Skin epidermis (tissue), 12 donors: ENCODE measurements at regions not wholly inside any gene's neighbourhood (a gene's known extent, or its start where the extent isn't known, plus 50 kb on each side); places are given as distances from the start of the nearest gene placed in this dataset.
"Not testable (repeated sequence)": the region's sequence is repeated elsewhere in the genome, so short reads cannot be mapped to it uniquely, and the experiment has no call there.

ENCODE experiments used
- H3K27ac ChIP-seq, 21 experiments: fragments of 200-600 bp; sonication (generic) in 11 of 21; one replicate each; pipeline ENCODE4 v1.5.0; 2020; ENCODE audit warnings: mild to moderate bottlenecking in 3 of 21, inconsistent platforms in 2 of 21, moderate library complexity in 2 of 21
- H3K4me3 ChIP-seq, 7 experiments: fragments of 200-600 bp; sonication (generic) in 2 of 7; one replicate each; pipeline ENCODE4 v1.5.0; 2020; ENCODE audit warnings: inconsistent platforms in 2 of 7, mild to moderate bottlenecking in 2 of 7, moderate library complexity in 1 of 7

- no peak overlapping the region for H3K27ac ChIP-seq
Measured at GRCh38 chr4:66963084-66963483, 582.2 kb downstream of the CENPC start.

DNA sequence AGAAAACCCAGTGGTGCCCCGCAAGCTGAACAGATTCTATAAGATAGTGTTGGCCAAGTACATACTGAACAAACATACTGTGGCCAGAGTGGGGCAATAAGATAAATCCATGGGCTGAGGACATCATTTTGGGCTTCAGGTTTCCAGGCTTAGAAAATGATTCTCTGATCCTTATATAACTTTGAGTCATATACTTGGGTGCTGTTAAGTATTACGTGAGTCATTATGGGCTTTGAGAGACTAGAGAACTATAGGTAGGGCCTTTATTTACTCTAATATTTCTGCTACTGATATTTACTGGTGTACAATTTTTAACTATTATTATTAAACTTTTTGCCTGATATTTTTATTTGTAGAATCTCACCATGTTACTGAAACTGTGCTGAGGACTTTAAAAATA, 586.1 kb downstream of the CENPC start:
- Histone ChIP-seq H3K4me3 (no peak overlapping the region), H3K27ac (no peak overlapping the region)

More at GRCh38 chr4:66963084-66963483, 582.2 kb downstream of the CENPC start:
- no peak overlapping the region for H3K4me3 ChIP-seq

DNA sequence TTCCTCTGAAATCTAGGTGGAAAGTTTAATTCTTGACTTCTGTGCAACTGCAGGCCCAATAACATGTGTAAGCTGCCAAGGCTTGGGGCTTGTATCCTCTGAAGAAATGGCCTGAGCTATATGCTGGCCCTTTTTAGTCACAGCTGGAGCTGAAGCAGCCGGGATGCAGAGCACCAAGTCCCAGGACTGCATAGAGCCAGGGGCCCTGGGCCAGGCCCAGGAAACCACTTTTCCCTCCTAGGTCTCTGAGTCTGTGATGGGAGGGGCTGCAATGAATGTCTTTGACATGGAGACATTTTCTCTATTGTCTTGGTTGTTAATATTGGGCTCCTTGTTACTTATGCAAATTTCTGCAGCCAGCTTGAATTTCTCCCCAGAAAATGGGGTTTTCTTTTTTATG, 588.5 kb downstream of the CENPC start:
- Histone ChIP-seq H3K27ac (no peak overlapping the region), H3K4me3 (no peak overlapping the region)

DNA sequence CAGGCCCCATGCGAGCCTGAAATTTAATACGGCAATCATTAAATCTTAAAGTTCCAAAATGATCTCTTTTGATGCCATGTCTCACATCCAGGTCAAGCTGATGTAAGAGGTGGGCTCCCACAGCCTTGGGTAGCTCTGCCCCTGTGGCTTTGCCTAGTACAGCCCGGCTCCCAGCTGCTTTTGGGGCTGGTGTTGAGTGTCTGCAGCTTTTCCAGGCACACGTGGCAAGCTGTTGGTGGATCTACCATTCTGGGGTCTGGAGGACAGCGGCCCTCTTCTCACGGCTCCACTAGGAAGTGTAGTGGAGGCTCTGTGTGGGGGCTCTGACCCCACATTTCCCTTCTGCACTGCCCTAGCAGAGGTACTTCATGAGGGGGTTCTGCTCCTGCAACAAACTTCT, 588.9 kb downstream of the CENPC start:
- Histone ChIP-seq H3K27ac (no peak overlapping the region), H3K4me3 (no peak overlapping the region)

- no peak overlapping the region for H3K4me3 ChIP-seq
- no peak overlapping the region for H3K27ac ChIP-seq
Measured at GRCh38 chr4:66955784-66956183, 589.5 kb downstream of the CENPC start.

DNA sequence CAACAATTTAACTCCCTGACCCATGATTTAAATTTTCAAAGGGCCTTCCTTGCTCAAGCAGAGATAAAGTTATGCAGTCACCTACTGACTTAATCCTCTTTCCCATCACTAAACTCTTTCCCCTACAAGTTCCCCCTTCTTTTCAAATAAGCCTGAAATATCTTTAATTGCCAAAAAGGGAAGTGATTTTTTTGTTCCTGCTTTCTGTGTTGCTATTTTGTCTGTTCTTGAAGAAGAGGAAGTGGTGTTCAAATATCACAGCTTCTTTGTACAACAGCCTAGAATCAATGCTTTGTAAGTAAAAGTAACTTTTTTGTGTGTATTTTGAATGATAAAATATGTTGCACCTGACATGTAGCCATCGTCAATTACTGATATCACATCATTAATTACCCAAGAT, 595.9 kb downstream of the CENPC start:
- H3K27ac ChIP-seq = no peak overlapping the region
- H3K4me3 ChIP-seq = no peak overlapping the region

DNA sequence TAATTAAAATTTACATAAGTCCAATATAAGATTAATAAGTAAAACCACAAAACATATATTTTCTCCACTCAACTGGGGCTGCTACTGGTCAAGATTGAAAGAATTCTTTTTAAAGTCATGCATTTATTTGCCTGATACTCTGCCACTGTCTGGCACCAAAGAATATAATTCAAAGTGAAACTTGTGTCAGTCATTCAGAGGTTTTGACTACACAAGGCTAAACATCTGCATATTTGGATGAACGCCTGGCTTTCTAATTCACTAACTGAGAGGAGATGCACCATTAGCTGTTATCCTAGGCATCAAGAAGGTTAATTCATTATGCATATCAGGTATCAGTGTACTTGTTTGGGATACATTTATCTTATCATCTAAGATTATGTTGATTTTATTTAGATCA, 598.5 kb downstream of the CENPC start:
- Histone ChIP-seq H3K4me3 (no peak overlapping the region), H3K27ac (no peak overlapping the region)

- H3K4me3 ChIP-seq = no peak overlapping the region
Measured at GRCh38 chr4:66943112-66943511, 602.2 kb downstream of the CENPC start.

DNA sequence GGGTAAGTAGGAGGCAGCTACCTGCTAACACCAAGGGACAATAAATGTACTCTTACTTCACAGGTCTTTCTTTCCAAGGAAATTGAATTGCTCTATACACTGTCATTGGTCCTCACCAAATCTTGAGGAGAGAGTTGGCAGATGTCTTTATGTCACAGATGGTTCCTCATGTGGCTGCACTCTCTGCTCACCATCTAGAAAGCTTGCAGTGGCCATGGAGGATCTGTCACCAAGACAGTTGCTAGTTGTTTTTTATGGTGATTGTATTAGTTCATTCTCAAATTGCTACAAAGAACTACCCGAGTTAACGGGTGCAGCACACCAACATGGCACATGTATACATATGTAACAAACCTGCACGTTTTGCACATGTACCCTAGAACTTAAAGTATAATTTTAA, 613.3 kb downstream of the CENPC start:
- H3K27ac ChIP-seq, H3K4me3 ChIP-seq: not testable (repeated sequence)

More at GRCh38 chr4:66943112-66943511, 602.2 kb downstream of the CENPC start:
- H3K27ac ChIP-seq = no peak overlapping the region

DNA sequence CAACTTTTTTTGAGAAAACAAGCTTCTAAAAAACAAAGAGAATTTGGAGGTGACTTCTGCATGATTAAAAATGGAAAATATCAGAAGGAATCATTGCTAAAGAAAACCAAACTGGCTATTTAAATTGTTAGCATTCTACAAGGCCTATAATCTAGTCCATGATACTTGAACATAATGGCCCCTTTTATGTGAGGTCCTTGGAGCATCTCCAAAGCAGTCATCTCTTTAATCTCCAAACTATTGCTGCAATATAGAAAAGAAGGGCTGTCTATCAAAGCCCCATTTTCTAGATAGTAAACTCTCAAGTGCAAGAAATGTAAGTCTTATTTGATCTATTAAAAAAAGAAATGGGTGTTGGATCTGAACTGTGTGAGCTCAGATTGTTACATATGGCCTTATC, 615.1 kb downstream of the CENPC start:
- Histone ChIP-seq H3K4me3 (no peak overlapping the region), H3K27ac (no peak overlapping the region)

DNA sequence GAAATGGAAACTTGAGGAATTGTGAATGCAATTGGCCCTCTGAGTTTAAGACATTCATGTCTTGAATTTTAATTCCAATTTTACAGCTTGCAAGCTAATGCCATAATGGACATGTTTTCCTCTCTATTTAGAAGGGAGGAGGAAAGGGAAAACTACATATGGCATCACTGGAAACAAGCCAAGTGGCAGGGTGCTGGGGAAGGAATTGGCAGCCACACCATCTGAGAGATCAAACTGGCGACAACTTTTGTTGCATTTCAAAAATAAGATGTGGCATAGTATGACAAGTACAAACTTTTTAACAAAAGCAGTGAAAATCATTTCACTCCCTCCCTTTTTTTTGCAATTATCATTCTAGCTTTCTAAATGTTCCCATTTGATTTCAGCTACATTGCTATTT, 615.6 kb downstream of the CENPC start:
- no peak overlapping the region for H3K4me3 ChIP-seq
- no peak overlapping the region for H3K27ac ChIP-seq

DNA sequence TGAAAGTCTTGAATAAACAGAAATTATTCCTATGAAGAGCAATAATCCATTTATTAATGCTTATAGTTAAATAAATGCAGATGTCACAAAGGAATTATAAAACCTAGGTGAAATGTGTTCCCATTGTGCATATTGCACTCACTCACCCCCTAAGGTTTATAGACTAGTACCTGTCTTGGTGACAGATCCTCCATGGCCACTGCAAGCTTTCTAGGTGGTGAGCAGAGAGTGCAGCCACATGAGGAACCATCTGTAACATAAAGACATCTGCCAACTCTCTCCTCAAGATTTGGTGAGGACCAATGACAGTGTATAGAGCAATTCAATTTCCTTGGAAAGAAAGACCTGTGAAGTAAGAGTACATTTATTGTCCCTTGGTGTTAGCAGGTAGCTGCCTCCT, 616.4 kb downstream of the CENPC start:
- not testable (repeated sequence) for H3K4me3 ChIP-seq, H3K27ac ChIP-seq

DNA sequence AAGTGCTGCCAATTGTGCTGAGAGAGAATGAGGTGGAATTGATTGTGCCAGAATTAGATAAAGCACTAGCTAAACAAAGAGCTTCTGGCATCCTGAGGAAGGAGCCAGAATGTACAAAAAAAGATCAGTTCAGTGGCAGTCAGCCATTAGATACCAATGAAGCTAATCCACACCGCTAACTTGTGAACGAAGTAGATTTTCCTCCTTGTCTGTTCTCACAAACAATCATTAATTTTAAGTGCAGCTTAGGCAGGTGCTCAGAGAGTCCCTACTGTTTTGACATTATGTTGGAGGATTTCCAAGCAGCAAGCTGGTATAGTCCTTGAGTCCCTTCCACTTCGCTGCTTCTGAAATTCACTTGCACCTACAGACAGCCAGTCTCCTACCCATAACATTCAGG, 617.4 kb downstream of the CENPC start:
- Histone ChIP-seq H3K27ac (no peak overlapping the region), H3K4me3 (no peak overlapping the region)

GRCh38 chr4:66926687-66927086, 618.6 kb downstream of the CENPC start:
- Histone ChIP-seq H3K27ac (no peak overlapping the region), H3K4me3 (no peak overlapping the region)

DNA sequence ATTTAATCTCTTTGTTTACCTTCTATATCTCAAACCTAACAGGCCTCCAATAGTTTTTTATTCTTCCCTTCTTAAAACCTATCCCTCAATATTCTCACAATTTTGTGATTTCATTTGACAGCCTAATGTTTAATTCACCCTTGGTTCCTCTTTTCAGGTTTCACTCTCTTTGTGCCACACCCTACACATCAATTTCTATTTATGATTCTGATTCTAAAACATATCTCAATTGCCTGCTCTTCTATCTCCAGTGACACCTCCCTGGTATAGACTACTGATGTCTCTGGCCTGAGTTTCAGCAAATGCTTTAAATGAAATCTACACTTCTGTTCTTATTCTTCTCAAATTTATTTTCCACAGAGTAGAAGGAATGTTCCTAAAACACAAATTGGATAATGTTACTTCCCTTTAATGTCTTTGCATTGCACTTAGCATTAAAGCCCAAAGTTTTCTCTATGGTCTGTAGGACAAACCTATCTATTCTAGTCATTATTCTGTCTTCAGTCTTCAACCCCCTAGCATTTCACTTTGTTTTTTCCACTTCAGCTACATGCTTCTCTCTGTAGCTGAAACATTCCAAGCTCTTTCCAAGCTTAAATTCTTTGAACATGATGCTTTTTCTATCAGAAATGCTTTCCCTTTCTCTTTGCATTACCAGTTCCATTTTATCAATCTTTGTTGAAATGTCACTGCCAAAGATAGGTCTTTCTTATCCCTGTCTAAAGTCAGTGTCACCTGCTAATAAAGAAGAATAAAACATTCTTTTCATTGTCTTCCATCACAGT, 622.0 kb downstream of the CENPC start:
- H3K4me3 ChIP-seq = no peak overlapping the region
- H3K27ac ChIP-seq = no peak overlapping the region

- no peak overlapping the region for H3K27ac ChIP-seq
- no peak overlapping the region for H3K4me3 ChIP-seq
Measured at GRCh38 chr4:66921433-66921832, 623.9 kb downstream of the CENPC start.

DNA sequence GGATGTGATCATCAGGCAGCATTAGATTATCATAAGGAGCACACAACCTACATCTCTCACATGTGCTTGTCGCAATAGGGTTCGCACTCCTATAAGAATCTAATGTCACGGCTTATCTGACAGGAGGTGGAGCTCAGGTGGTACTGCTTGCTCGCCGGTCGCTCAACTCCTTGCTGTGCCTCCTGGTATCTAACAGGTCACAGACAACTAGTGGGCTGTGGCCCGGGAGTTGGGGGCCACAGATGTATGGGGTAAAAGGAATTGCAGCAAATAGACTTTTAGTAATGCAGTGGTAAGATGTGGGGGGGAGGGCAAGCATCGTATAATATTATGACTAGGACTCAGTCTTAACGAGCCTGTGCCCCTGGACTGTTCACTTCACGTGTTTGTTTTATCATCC, 624.8 kb downstream of the CENPC start:
- no peak overlapping the region for H3K27ac ChIP-seq

GRCh38 chr4:66911880-66912279, 633.4 kb downstream of the CENPC start:
- Histone ChIP-seq H3K4me3 (no peak overlapping the region), H3K27ac (no peak overlapping the region)

More for the DNA sequence above, 624.8 kb downstream of the CENPC start:
- H3K4me3 ChIP-seq = no peak overlapping the region

DNA sequence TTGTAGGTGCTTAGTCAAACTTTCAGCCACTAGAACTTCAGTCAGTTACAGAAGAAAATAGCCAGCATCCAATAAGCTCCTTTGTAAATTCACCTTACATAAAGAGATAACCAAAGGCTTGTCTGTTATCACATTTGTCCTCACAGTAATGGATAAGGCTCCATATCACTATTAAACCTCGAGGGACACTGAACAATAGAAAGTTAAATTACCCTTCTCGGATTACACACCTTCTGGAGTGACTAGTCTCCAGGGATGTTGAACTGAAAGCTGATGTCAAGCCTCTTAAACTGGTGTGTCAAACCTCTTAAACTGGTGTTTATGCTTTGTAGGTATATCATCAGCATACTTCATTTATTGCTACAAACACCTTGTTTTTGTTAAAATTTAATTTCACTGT, 639.0 kb downstream of the CENPC start:
- H3K27ac ChIP-seq = no peak overlapping the region
- H3K4me3 ChIP-seq = no peak overlapping the region

DNA sequence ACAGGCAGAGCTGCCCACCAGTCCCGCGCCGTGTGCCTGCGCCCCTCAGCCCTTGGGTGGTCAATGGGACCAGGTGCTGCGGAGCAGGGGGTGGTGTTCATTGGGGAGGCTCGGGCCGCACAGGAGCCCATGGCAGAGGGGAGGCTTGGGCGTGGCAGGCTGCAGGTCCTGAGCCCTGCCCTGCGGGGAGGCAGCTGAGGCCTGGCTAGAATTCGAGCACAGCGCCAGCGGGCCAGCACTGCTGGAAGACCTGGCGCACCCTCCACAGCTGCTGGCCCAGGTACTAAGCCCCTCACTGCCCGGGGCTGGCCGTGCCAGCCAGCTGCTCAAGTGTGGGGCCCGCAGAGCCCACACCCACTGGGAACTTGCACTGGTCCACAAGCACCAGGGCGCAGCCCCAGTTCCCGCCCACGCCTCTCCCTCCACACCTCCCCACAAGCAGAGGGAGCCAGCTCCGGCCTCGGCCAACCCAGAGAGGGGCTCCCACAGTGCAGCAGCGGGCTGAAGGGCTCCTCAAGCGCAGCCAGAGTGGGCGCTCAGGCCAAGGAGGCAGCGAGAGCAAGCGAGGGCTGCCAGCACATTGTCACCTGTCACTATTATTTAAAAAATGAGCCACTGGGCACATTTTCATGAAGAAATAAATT, 645.8 kb downstream of the CENPC start:
- no peak overlapping the region for H3K27ac ChIP-seq
- no peak overlapping the region for H3K4me3 ChIP-seq

DNA sequence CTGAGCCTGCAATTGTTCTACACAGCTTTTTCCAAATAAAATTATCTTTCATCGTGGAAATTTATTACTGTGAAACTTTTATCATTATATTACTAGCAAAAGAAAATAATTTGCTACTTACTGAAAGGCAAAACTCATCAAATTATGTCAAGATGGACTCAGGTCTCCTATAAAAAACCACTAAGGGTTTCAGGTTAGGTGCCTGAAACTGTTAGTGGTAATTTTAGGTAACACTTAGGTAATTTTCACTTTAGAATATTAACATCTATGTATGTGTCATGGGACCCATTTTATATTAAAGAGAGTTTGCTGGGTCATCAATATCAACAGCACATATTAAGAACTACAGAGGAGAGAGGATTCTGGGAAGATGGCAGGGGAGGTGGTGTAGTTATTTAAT, 651.5 kb downstream of the CENPC start:
- no peak overlapping the region for H3K4me3 ChIP-seq
- no peak overlapping the region for H3K27ac ChIP-seq

GRCh38 chr4:66887061-66887460, 658.2 kb downstream of the CENPC start:
- H3K27ac ChIP-seq = no peak overlapping the region
- no peak overlapping the region for H3K4me3 ChIP-seq
